PC-3 (cell line): ENCODE measurements at regions not wholly inside any gene's neighbourhood (a gene's known extent, or its start where the extent isn't known, plus 50 kb on each side); places are given as distances from the start of the nearest gene placed in this dataset.

Experiments
- ATAC-seq: fragments of 200-7000 bp; cut with Tn5 transposase; 2 replicates; pipeline ENCODE4 v1.9.1; 2020; ENCODE audit warnings: mild to moderate bottlenecking, moderate library complexity
- BruUV-seq: library from RNA; stranded (reverse); fragments of 400-500 nt; replicated peaks from 2 replicates; lab custom pipeline; 2021; lab: Mats Ljungman, UMichigan
- CTCF ChIA-PET: fragments of 300-600 bp; sonication (Branson Sonifier 250); formaldehyde crosslinking; loops from one replicate; lab custom pipeline; 2022; ENCODE audit warnings: antibody characterized with exemption; lab: Charles Lee
- POLR2A ChIA-PET: fragments of 300-600 bp; sonication (Branson Sonifier 250); formaldehyde crosslinking; loops from one replicate; lab custom pipeline; 2022; ENCODE audit warnings: antibody characterized with exemption; ENCODE audit not compliant: unreplicated experiment; lab: Charles Lee
- DNase-seq: peaks from one replicate; pipeline ENCODE4 v3.0.0-alpha.2; 2015
- H2AFZ ChIP-seq: fragments of 300-600 bp; sonication (generic); 2 replicates; pipeline ENCODE4 v1.6.0; 2016; ENCODE audit warnings: antibody characterized with exemption, low read length
- H3F3A ChIP-seq: fragments of 300-600 bp; sonication (generic); one replicate; pipeline ENCODE4 v1.6.0; 2017; ENCODE audit warnings: antibody characterized with exemption, low read length, control low read depth, mild to moderate bottlenecking; ENCODE audit not compliant: unreplicated experiment
- H3K27ac ChIP-seq: fragments of 300-600 bp; sonication (generic); 2 replicates; pipeline ENCODE4 v1.5.1; 2016; ENCODE audit warnings: mild to moderate bottlenecking, low read length
- H3K27me3 ChIP-seq: fragments of 300-600 bp; sonication (generic); 2 replicates; pipeline ENCODE4 v1.6.1; 2016; ENCODE audit warnings: low read length, mixed read lengths
- H3K36me3 ChIP-seq: fragments of 300-600 bp; sonication (generic); 2 replicates; pipeline ENCODE4 v1.6.1; 2016; ENCODE audit warnings: low read depth, mixed run types, low read length, mixed read lengths
- H3K4me1 ChIP-seq: fragments of 300-600 bp; sonication (generic); 2 replicates; pipeline ENCODE4 v1.5.1; 2016; ENCODE audit warnings: low read length; ENCODE audit not compliant: insufficient read depth
- H3K4me2 ChIP-seq: fragments of 300-600 bp; sonication (generic); 2 replicates; pipeline ENCODE4 v1.6.0; 2016; ENCODE audit warnings: low read length
- H3K4me3 ChIP-seq: fragments of 300-600 bp; sonication (generic); 2 replicates; pipeline ENCODE4 v1.5.1; 2016; ENCODE audit warnings: mild to moderate bottlenecking, low read length, mixed read lengths
- H3K79me2 ChIP-seq: fragments of 300-600 bp; sonication (generic); 2 replicates; pipeline ENCODE4 v1.6.1; 2017; ENCODE audit warnings: low read length, mixed read lengths
- H3K9ac ChIP-seq: fragments of 300-600 bp; sonication (generic); 2 replicates; pipeline ENCODE4 v1.6.0; 2016; ENCODE audit warnings: mild to moderate bottlenecking, low read length
- H3K9me2 ChIP-seq: fragments of 300-600 bp; sonication (generic); replicated peaks from 2 replicates; pipeline ENCODE4 v1.6.1; 2016; ENCODE audit warnings: mixed run types, low read length, mixed read lengths
- H3K9me3 ChIP-seq: fragments of 300-600 bp; sonication (generic); 2 replicates; pipeline ENCODE4 v1.6.1; 2016; ENCODE audit warnings: low read length, mixed read lengths
- H4K20me1 ChIP-seq: fragments of 300-600 bp; sonication (generic); 2 replicates; pipeline ENCODE4 v1.6.1; 2016; ENCODE audit warnings: low read length, mixed read lengths
- CTCF ChIP-seq: fragments of 300-600 bp; sonication (generic); conservative IDR thresholded peaks from 2 replicates; pipeline ENCODE4 v1.5.1; 2017; ENCODE audit warnings: antibody characterized with exemption, low read depth, mild to moderate bottlenecking, low read length
- EZH2 ChIP-seq: fragments of 300-600 bp; sonication (generic); IDR thresholded peaks from one replicate; pipeline ENCODE4 v1.6.1; 2017; ENCODE audit warnings: antibody characterized with exemption, mild to moderate bottlenecking, low read length; ENCODE audit not compliant: unreplicated experiment
- EZH2phosphoT487 ChIP-seq: fragments of 300-600 bp; sonication (generic); IDR thresholded peaks from 2 replicates; pipeline ENCODE4 v1.6.1; 2018; ENCODE audit warnings: mild to moderate bottlenecking, antibody characterized with exemption, low read length, borderline replicate concordance
- intact Hi-C: fragments of 100-400 bp; cut with micrococcal nuclease; formaldehyde crosslinking; loops from 2 replicates; pipeline ENCODE4 v1.9.0; 2023

DNA sequence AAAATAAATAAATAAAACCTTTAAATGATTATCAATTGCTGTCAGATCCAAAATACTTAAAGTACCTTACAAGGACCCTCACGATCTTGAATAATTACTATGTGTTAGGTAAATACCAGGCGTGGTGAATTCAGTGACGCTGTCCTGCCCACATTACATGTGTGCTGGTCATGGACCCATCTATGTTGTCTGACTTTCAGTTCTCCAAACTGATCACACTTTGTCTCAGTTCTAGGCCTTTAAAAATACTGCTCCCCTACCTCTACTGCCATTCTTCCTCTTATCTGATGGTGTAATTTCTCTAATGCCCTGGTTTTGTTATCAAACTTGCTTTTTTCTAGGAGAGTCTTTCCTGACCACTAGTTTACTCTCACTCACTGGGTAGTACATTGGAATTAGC lies 520.7 kb downstream of the TRHDE start:
- H3K9me3 ChIP-seq, result no peaks in the 10 kb centered on the region
- no peaks in the 10 kb centered on the region for H3K79me2 ChIP-seq
- no peaks in the 10 kb centered on the region for H4K20me1 ChIP-seq
- H3K36me3 ChIP-seq, result no peaks in the 10 kb centered on the region
- no peaks in the 10 kb centered on the region for H3F3A ChIP-seq
- H3K4me3 ChIP-seq, result no peak overlapping the region
- no peaks in the 10 kb centered on the region for H3K27me3 ChIP-seq
- intact Hi-C loops, result no loop called here
- H3K9ac ChIP-seq, result no peak overlapping the region
- no peaks in the 10 kb centered on the region for H3K9me2 ChIP-seq
- no peak overlapping the region for H3K4me2 ChIP-seq
- H3K27ac ChIP-seq, result no peak overlapping the region
- POLR2A ChIA-PET, result no interaction called here
- H2AFZ ChIP-seq, result no peak overlapping the region
- no peak for ATAC-seq
- CTCF ChIA-PET, result no interaction called here
- TF ChIP-seq CTCF (no peak), EZH2phosphoT487 (no peak), EZH2 (no peak)
- DNase-seq, result no peak
- no TSS peak for BruUV-seq
- H3K4me1 ChIP-seq, result peaks cover 11% of the 10 kb centered on the region

DNA sequence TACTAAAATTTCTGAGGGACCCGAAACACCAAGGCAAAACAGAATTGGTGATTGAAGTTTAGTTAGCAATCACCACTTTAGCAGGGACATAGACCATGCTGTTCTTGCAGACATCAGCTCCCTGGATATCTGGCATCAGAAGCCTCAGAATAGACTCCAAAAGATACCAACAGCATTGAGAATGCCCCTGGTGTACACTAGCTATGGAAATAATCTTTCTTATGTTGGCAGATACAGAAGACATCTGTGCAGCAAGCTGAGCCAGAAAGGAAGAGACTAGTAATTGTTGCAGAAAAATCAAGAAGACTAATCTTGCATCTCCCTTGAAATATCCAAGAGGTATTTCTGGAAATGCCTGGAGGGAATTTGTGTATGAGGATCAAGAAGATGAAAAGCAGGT lies 521.6 kb downstream of the TRHDE start:
- Histone ChIP-seq H3K4me2 (no peak overlapping the region), H3K36me3 (no peaks in the 10 kb centered on the region), H3K79me2 (no peaks in the 10 kb centered on the region), H3F3A (no peaks in the 10 kb centered on the region), H3K9me3 (no peaks in the 10 kb centered on the region), H3K4me1 (peaks cover 11% of the 10 kb centered on the region), H4K20me1 (no peaks in the 10 kb centered on the region), H3K27ac (no peak overlapping the region), H3K9ac (no peak overlapping the region), H3K4me3 (no peak overlapping the region), H3K27me3 (no peaks in the 10 kb centered on the region), H2AFZ (no peak overlapping the region), H3K9me2 (no peaks in the 10 kb centered on the region)
- DNase-seq (no peak), ATAC-seq (no peak)
- POLR2A ChIA-PET, result no interaction called here
- intact Hi-C loops, result no loop called here
- TF ChIP-seq EZH2phosphoT487, result no peak
- no peak for TF ChIP-seq EZH2
- TF ChIP-seq CTCF, result no peak
- CTCF ChIA-PET, result no interaction called here
- BruUV-seq, result no TSS peak

DNA sequence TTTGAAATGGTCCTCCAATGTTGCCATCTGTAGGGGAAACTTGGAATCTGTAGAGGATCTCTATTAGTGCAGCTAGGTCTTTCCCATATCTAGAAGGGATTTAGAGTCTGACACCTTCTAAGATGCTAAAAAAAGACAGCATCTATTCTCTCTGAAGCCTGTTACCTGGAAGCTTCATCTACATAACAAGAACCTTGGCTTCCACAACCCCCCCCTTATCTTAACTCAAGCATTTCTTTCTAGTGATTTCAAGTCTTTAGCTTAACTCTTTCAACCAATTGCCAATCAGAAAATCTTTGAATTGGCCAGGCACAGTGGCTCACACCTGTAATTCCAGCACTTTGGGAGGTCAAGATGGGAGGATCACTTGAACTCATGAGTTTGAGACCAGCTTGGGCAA lies 543.3 kb downstream of the TRHDE start:
- H3K9me2 ChIP-seq, result no peaks in the 10 kb centered on the region
- no peaks in the 10 kb centered on the region for H3K9me3 ChIP-seq
- H3K79me2 ChIP-seq, result no peaks in the 10 kb centered on the region
- H3K4me3 ChIP-seq, result no peak overlapping the region
- H3F3A ChIP-seq, result no peaks in the 10 kb centered on the region
- no peaks in the 10 kb centered on the region for H3K36me3 ChIP-seq
- H3K4me2 ChIP-seq, result no peak overlapping the region
- H4K20me1 ChIP-seq, result no peaks in the 10 kb centered on the region
- no peaks in the 10 kb centered on the region for H3K4me1 ChIP-seq
- ChIA-PET CTCF (no interaction called here), POLR2A (no interaction called here)
- no peak for DNase-seq
- TF ChIP-seq CTCF, result no peak
- TF ChIP-seq EZH2phosphoT487, result no peak
- TF ChIP-seq EZH2, result no peak
- intact Hi-C loops, result no loop called here
- H3K9ac ChIP-seq, result no peak overlapping the region
- BruUV-seq, result no TSS peak
- no peak for ATAC-seq
- H2AFZ ChIP-seq, result no peak overlapping the region
- no peak overlapping the region for H3K27ac ChIP-seq
- H3K27me3 ChIP-seq, result no peaks in the 10 kb centered on the region
